Dermis microvascular lymphatic vessel endothelial cell (primary cell): ENCODE measurements at regions not wholly inside any gene's neighbourhood (a gene's known extent, or its start where the extent isn't known, plus 50 kb on each side); places are given as distances from the start of the nearest gene placed in this dataset.

Experiments used
- DNase-seq, 2 donors: peaks; one replicate each; pipeline versions ENCODE4 v3.0.0 to v3.0.0-alpha.2; 2010; ENCODE audit warnings: low read depth in 2 of 2

GRCh38 chr12:111046896-111047295, 126.5 kb upstream of the MYL2 start:
- no peak for DNase-seq

GRCh38 chr12:111045941-111046340, 125.6 kb upstream of the MYL2 start:
- DNase-seq = no peak

- DNase-seq = no peak
Measured at GRCh38 chr12:111041091-111041490, 120.7 kb upstream of the MYL2 start.

GRCh38 chr12:111040690-111041089, 120.3 kb upstream of the MYL2 start:
- no peak for DNase-seq

DNA sequence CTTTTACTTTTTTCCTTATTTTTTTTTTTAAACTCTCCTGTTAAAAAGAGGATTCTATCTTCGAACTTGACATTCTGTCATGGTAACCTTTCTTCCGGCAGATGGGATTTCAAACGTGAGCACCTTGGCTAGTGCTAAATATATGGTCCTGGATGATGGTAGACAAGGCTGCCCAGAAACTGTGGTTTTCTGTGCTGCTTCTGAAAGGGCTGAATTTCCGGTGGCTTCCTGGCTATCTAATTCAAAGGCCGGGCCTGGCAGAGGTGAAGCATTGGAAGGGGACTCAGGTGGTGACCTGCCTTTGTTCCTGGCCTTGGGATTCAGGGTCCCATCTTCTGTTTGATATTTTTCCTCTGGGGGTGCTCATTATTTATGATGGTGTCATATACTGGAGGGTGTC, 118.6 kb upstream of the MYL2 start:
- DNase-seq = no peak

DNA sequence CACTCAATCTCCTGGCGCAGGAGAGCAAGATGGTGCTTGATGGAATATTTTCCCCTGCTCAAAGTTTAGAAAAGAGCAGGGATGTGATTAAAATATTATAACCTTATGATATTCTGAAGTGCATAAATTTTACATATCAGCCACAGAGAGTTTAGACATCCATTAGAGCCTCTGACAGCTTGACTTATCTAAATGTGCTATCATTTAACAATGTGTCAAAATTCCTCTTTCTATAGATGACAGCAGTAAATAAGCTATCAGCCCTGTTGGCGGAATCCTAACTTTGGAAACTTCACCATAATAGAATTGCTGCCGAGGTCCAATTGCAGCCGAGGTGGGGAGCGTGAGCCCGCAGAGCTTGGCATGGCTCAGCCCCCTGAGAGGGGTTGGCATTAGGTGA, 117.7 kb upstream of the MYL2 start:
- DNase-seq = no peak

GRCh38 chr12:111037047-111037446, 116.7 kb upstream of the MYL2 start:
- DNase-seq = no peak

GRCh38 chr12:111035578-111036301, 115.4 kb upstream of the MYL2 start:
- no peak for DNase-seq

- DNase-seq = no peak
Measured at GRCh38 chr12:111034886-111035577, 114.7 kb upstream of the MYL2 start.

DNA sequence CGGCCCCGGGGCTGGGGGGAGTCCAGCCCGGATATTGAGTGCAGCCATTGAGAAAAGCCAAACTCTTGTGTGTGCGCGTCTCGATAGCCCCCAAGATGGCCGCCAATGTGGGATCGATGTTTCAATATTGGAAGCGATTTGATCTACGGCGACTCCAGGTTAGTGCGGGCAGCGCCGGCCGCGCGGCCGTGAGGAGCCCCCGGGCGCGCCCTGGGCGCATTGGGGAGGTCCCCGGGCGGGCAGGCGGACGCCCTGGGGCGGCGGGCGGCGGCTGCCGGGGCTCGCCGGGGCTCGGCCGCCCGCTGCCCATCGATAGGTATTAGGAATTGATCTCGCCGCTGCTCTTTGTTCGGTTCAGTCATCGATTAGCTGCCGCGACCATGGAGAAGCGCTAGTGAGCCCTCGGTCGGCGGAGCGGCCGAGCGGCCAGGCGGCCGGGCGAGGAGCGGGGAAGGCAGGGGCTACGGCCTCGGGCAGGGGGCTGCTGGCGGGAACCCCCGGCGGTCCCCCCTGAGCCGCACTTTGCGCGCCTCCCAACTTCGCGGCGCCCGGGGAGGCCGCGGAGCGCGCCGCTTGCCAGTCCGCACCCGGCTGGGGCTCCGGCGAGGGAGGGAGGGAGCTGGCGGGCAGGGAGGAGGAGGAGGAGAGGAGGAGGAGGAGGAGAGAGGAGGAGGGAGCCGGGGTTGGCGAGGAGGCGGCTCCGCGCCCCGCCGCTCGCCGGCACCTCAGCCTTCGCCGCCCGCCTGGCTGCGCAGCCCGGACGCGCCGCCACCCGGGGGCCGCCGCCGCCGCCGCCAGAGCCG, 113.9 kb upstream of the MYL2 start, which contains the start of gene CUX2:
CUX2 (plus strand) TSS at position 83 of the 803 bp plus-strand sequence.
- no peak for DNase-seq

- DNase-seq = no peak
Measured at GRCh38 chr12:111033281-111034082, 113.1 kb upstream of the MYL2 start.

DNA sequence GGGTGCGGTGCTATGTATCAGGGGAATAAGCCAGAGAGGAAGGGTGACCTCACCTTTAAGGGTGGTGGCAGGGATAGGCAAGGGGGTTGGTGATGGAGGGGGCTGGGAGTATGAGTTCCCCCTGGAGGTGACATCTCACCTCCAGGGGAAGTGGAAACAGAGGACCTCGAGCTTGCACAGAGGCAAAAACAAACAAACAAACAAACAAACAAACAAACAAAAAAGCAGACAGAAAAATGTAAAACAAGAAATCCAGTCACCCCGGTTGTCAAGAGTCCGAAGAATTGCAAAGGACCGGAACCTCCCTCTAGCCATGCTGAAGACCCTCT, 112.2 kb upstream of the MYL2 start:
- no peak for DNase-seq

DNA sequence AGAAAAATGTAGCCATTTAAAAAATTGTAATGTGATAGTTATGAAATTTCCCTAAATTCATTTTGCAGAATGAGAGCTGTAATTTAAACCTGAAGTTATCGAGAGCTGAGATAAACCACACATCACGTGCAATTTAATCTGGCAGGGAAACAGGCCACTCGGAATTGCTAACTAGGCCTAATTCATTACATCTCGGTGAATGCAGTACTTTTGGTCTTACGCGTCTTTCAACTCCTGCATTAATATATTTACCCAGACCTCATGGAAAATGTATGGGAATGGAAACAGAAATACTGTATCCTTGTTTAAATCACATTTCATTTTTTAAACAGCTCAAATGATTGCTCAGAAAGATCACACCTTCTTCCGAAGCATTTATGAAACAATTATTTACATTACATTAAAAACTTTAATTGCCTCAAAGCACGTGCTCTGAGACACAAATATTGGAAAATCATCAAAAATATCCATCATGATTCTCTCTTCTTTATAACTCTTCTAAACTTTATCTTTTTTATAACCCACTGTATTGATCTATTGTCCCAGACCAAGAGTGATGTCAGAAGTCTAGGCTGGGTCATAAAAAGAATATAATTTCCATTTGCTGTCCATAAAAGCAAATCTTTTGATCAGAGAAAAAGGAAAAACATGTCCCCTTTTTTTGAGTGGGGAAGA, 111.7 kb upstream of the MYL2 start:
- no peak for DNase-seq

- no peak for DNase-seq
Measured at GRCh38 chr12:111030800-111031199, 110.4 kb upstream of the MYL2 start.

- DNase-seq = no peak
Measured at GRCh38 chr12:111029732-111030131, 109.4 kb upstream of the MYL2 start.

- no peak for DNase-seq
Measured at GRCh38 chr12:111029305-111029704, 108.9 kb upstream of the MYL2 start.

GRCh38 chr12:111028830-111029229, 108.5 kb upstream of the MYL2 start:
- no peak for DNase-seq

DNA sequence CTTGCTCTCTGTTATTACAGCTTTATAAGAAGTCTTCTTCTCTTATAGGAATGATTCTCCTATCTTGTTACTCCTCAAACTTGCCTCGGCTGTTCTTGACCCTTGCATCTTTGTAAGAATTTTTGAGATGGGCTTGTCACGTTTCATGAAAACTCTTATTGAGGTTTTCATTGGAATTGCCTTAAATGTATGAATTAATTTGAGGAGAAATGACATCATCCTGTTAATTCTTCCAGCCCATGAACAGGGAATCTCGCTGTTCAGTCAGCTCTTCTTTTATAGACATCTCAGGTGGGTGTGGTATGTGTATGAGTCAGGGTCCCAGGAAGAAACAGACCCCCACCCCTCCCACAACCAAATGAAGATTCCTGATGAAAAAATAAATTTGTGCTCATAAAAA, 107.1 kb upstream of the MYL2 start:
- DNase-seq = no peak

DNA sequence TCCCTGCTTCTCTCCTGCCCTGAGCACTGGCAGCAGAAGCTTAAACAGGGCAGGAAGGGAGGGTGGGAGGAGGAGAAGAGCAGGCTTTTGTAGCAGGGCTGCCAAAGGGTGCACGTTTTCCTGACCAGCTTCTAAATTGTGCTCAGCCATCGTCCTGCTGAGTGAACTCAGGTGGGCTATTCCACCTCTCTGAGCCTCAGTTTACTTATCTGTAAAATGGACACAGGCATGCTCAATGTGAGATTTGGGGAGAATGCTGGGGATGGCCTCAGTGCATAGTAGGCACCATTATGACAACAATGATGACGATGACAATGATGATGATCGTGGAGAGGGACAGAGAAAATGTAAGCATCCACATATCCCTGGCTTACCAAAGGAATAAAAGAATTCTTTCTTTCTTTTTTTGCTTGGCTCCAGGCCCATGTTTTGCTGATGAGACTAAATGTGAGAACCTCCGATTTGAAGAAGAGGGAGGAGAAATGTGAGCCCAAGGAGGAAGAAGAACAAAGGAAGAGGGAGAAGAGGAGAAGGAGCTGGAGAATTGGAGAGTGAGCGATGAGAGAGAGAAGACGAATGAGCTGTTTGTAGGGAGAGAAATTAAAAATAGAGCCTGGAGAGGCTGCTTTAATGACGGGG, 105.5 kb upstream of the MYL2 start:
- DNase-seq = no peak

DNA sequence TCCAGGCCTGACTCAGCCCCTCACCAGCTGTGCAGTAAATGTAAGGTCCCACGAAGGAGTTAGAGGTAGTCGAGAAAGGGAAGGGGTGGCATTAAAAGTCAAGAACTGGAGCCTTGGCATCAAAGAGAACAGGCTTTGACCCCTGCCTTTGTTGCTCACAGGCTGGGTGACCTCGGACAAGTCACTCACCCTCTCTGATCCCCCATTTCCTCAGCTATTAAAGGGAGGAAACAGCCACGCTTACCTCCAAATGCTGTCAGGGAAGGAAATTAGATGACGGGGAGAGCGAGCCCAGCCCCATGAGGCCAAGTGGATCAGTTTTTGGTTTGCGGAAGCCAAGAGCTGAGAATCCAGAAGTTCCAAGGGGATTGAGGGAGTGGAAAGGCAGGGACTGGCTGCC, 104.9 kb upstream of the MYL2 start:
- DNase-seq = no peak
